ENCODE measurements at regions not wholly inside any gene's neighbourhood (a gene's known extent, or its start where the extent isn't known, plus 50 kb on each side); places are given as distances from the start of the nearest gene placed in this dataset.

- Histone ChIP-seq H3K36me3 (no peaks in the 10 kb centered on the region), H3K4me1 (no peaks in the 10 kb centered on the region), H3K9me3 (peaks cover 0 to 8% (median 0%) of the 10 kb centered on the region in 3 donors), H3K4me3 (no peak overlapping the region), H3K27ac (no peak overlapping the region), H3K27me3 (peaks cover 0 to 51% (median 0%) of the 10 kb centered on the region in 4 donors)
- intact Hi-C loops (cut with DNase I): no loop called here
- WGBS, 2 donors: 100% methylated on average over 1 of the region's 1 CpG; no CpG with 5 or more reads in 1 of the 2 donors
- TF ChIP-seq POLR2A (IDR thresholded peaks at IDR 0.05) (no peak), CTCF (IDR thresholded peaks at IDR 0.05) (no peak)
- DNase-seq: no peak
Measured at GRCh38 chr1:36536727-36537126, 54.0 kb upstream of the CSF3R start.

- 52 to 65% methylated on average over 7 to 8 of the region's 12 CpGs for WGBS, 2 donors
Measured at GRCh38 chr1:36534711-36535412, 52.1 kb upstream of the CSF3R start.

GRCh38 chr1:36533897-36534296, 51.2 kb upstream of the CSF3R start:
- intact Hi-C loops (cut with DNase I): no loop called here
- Histone ChIP-seq H3K4me1 (no peaks in the 10 kb centered on the region), H3K36me3 (no peaks in the 10 kb centered on the region), H3K4me3 (no peak overlapping the region), H3K27me3 (peaks cover 0 to 68% (median 0%) of the 10 kb centered on the region in 4 donors), H3K27ac (no peak overlapping the region), H3K9me3 (peaks cover 0 to 8% (median 0%) of the 10 kb centered on the region in 3 donors)
- TF ChIP-seq CTCF (IDR thresholded peaks at IDR 0.05) (no peak), POLR2A (IDR thresholded peaks at IDR 0.05) (no peak)
- DNase-seq: no peak
- WGBS, 2 donors: 62 to 63% methylated on average over 4 of the region's 4 CpGs

More at GRCh38 chr1:36534711-36535412, 52.1 kb upstream of the CSF3R start:
- peaks cover 0 to 60% (median 0%) of the 10 kb centered on the region in 4 donors for H3K27me3 ChIP-seq
- H3K27ac ChIP-seq: no peak overlapping the region
- TF ChIP-seq POLR2A (IDR thresholded peaks at IDR 0.05): no peak
- no peak for TF ChIP-seq CTCF (IDR thresholded peaks at IDR 0.05)
- H3K36me3 ChIP-seq: no peaks in the 10 kb centered on the region
- intact Hi-C loops (cut with DNase I): no loop called here
- DNase-seq: no peak
- no peak overlapping the region for H3K4me3 ChIP-seq
- no peaks in the 10 kb centered on the region for H3K4me1 ChIP-seq
- H3K9me3 ChIP-seq: peaks cover 0 to 8% (median 0%) of the 10 kb centered on the region in 3 donors

DNA sequence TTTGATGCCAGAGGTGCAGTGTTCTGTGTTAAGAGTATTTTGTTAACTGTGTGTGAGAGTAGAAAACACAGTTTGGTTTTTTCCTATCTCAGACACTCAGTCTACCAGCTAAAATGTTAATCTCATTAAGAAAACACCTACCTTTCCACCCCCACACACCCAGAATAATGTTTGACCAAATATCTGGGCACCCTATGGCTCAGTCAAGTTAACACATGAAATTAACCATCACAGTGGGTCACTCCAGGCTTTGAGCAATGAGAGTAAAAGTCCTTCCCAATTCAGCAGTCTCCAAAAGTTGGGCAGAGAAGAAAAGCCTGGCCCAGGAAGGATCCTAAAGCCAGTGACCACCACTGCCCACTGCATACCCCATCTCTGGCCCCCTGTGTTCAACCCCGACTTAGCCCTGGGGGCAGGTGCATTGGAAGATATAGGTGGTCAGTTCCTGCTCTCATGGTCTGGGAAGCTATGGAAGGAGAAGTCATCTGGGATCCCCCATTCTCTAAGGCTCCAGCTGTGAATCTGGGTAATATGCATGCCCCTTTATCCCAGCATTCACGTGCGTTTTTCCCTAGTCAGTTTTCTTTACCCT, 50.2 kb upstream of the CSF3R start:
- Histone ChIP-seq H3K36me3 (no peaks in the 10 kb centered on the region), H3K4me3 (no peak overlapping the region), H3K27ac (no peak overlapping the region), H3K4me1 (no peaks in the 10 kb centered on the region), H3K9me3 (peaks cover 0 to 8% (median 0%) of the 10 kb centered on the region in 3 donors), H3K27me3 (peaks cover 0 to 66% (median 0%) of the 10 kb centered on the region in 4 donors)
- TF ChIP-seq CTCF (IDR thresholded peaks at IDR 0.05) (no peak), POLR2A (IDR thresholded peaks at IDR 0.05) (no peak)
- WGBS, 2 donors: 79 to 86% methylated on average over 2 to 3 of the region's 3 CpGs
- no peak for DNase-seq
- intact Hi-C loops (cut with DNase I): no loop called here

Data from esophagus squamous epithelium (tissue), 5 donors.